GM21529 (cell line): ENCODE measurements at regions not wholly inside any gene's neighbourhood (a gene's known extent, or its start where the extent isn't known, plus 50 kb on each side); places are given as distances from the start of the nearest gene placed in this dataset.

Experiments
- ATAC-seq: cut with Tn5 transposase; IDR thresholded peaks from one replicate; pipeline ENCODE4 v1.9.1; 2021; ENCODE audit not compliant: unreplicated experiment

- ATAC-seq = no peak
These were observed 73.8 kb upstream of the NABP1 start for GRCh38 chr2:191604154-191604553.

GRCh38 chr2:191607096-191607495 lies 70.8 kb upstream of the NABP1 start:
- ATAC-seq = no peak

- ATAC-seq = no peak
These were observed 67.2 kb upstream of the NABP1 start for GRCh38 chr2:191610756-191611155.

- ATAC-seq = peak; percentile 98
These were observed 66.3 kb upstream of the NABP1 start for GRCh38 chr2:191611614-191612013.

- no peak for ATAC-seq
These were observed 65.4 kb upstream of the NABP1 start for GRCh38 chr2:191612496-191612895.

DNA sequence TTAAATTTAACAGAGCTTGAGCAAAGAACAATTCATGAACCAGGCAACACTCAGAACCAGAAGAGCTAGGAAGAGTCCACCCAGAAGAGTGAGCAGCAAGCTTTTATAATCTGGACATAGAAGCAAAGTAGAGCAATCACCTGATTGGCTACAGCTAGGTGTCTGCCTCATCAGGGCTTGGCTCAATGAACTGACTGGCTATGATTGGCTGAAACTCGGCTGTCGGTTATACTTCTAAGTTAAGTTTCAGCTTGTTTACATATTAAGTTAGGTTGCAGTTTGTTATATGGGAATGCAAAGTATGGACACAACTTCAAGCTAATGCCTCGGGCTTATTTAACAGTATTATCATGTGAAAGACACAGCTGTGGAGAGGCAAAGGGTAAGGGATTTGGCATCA lies 63.2 kb upstream of the NABP1 start:
- ATAC-seq = no peak

GRCh38 chr2:191615596-191615995 lies 62.3 kb upstream of the NABP1 start:
- no peak for ATAC-seq

DNA sequence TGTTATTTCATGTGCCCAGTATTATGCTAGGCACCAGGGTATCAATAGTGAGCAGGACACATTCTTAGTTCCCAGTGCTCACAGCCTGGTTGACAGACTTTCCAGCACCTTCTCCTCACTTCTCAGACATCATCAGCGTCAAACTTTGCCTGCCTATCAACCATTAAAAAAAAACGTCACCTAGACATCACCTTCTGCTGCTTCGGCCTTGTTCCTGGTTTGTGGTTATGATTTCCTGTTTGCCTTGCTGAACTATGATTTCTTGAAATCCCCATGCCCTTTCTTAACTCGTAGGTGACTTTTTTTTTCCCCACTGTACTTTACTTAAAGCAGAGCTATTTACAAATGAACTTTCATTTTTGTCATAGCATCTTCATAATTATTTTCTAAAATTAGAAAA lies 60.4 kb upstream of the NABP1 start:
- peak; percentile 90 for ATAC-seq

DNA sequence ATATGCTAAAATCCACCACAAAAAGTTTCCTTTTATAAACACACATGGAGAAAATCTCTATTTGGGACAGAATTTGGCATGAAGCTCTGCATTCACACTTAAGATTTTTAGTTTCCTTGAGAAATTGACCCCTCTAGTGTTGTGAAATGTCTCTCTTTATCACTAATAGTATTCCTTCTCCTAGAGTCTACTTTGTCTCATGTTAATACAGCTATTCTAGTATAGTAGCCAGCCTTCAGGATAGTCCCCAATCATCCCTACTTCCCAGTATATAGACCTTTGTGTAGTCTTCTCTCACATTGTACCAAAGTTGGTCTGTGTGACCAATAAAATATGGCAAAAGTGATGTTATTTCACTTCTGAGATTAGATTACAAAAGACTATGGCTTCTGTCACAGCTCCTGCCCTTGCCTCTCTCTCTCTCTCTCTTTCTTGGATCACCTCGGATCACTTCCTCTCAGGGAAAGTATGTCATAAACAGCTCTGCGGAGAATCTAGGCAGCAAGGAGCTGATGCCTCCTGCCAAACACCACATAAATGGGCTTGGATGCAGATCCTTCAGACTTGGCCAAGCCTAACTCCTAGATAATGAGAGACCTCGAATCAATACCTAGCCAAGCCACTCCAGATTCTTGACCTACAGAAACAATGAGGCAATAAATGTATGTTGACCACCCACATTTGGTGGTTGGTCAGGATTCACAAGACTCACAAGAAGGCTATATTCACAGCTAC lies 59.7 kb upstream of the NABP1 start:
- no peak for ATAC-seq

- no peak for ATAC-seq
These were observed 59.1 kb upstream of the NABP1 start for GRCh38 chr2:191618786-191619185.

- ATAC-seq = no peak
These were observed 57.8 kb upstream of the NABP1 start for GRCh38 chr2:191620144-191620543.

- ATAC-seq = no peak
These were observed 55.3 kb upstream of the NABP1 start for GRCh38 chr2:191622374-191623320.

GRCh38 chr2:191625016-191625415 lies 52.9 kb upstream of the NABP1 start:
- peak; percentile 68 for ATAC-seq

DNA sequence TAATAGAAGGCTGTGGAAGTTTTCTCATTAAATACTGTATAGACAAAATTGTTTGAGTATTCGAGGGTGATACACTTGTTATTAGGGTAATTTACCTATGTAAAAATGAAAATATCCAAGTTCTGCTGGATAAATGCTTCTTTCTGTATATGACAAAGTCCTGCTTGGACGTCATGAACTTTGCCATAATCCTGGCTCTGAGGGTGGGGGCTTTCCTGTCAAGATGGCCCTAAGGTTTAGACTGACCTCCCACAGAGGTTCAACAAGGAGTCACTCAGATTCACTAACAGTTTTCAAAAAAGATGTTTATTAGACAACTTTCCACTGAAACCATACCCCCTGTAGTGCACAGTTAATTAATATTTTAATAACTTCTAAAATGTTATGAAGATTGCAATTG lies 52.5 kb upstream of the NABP1 start:
- ATAC-seq = no peak

GRCh38 chr2:191626497-191627151 lies 51.3 kb upstream of the NABP1 start:
- no peak for ATAC-seq

- no peak for ATAC-seq
These were observed 50.4 kb upstream of the NABP1 start for GRCh38 chr2:191627518-191627917.
